A673 (cell line): ENCODE measurements at regions not wholly inside any gene's neighbourhood (a gene's known extent, or its start where the extent isn't known, plus 50 kb on each side); places are given as distances from the start of the nearest gene placed in this dataset.

Source experiments
- BruUV-seq: library from RNA; stranded (reverse); fragments of 400-500 nt; replicated peaks from 2 replicates; lab custom pipeline; 2021; lab: Mats Ljungman, UMichigan
- CTCF ChIA-PET: fragments of 300-600 bp; sonication (Branson Sonifier 250); formaldehyde crosslinking; loops from one replicate; lab custom pipeline; 2022; ENCODE audit warnings: antibody characterized with exemption; lab: Charles Lee
- POLR2A ChIA-PET: fragments of 300-600 bp; sonication (Branson Sonifier 250); formaldehyde crosslinking; loops from one replicate; lab custom pipeline; 2022; ENCODE audit warnings: antibody characterized with exemption; ENCODE audit not compliant: low non-redundant PET; lab: Charles Lee
- DNase-seq: peaks from one replicate; pipeline ENCODE4 v3.0.0-alpha.2; 2015; ENCODE audit warnings: low spot score
- H3K27ac ChIP-seq: fragments of 200-600 bp; sonication (generic); 2 replicates; pipeline ENCODE4 v1.5.1; 2016; ENCODE audit warnings: mixed run types, low read depth, mild to moderate bottlenecking, mixed read lengths, antibody characterized with exemption, low read length; ENCODE audit not compliant: poor library complexity, severe bottlenecking
- H3K27me3 ChIP-seq: fragments of 200-600 bp; sonication (generic); replicated peaks from 2 replicates; pipeline ENCODE4 v1.6.1; 2017; ENCODE audit warnings: mixed run types, low read depth, mild to moderate bottlenecking, mixed read lengths, antibody characterized with exemption, low read length; ENCODE audit not compliant: insufficient read depth, poor library complexity
- H3K36me3 ChIP-seq: fragments of 200-600 bp; sonication (generic); 2 replicates; pipeline ENCODE4 v1.6.1; 2016; ENCODE audit warnings: mixed run types, mild to moderate bottlenecking, mixed read lengths, antibody characterized with exemption, low read length; ENCODE audit not compliant: insufficient read depth, poor library complexity, severe bottlenecking
- H3K4me1 ChIP-seq: fragments of 200-600 bp; sonication (generic); 2 replicates; pipeline ENCODE4 v1.6.1; 2017; ENCODE audit warnings: mixed run types, mild to moderate bottlenecking, mixed read lengths, antibody characterized with exemption, low read length; ENCODE audit not compliant: insufficient read depth, poor library complexity, severe bottlenecking
- H3K4me3 ChIP-seq: fragments of 200-600 bp; sonication (generic); 2 replicates; pipeline ENCODE4 v1.5.1; 2016; ENCODE audit warnings: low read depth, mixed run types, mild to moderate bottlenecking, mixed read lengths, low read length; ENCODE audit not compliant: poor library complexity, severe bottlenecking
- H3K9me3 ChIP-seq: fragments of 200-600 bp; sonication (generic); 2 replicates; pipeline ENCODE4 v1.6.1; 2016; ENCODE audit warnings: mixed run types, low read depth, mild to moderate bottlenecking, mixed read lengths, antibody characterized with exemption, low read length; ENCODE audit not compliant: poor library complexity, severe bottlenecking
- CTCF ChIP-seq: fragments of 300-800, 200-600 bp; sonication (generic); conservative IDR thresholded peaks from 2 replicates; pipeline ENCODE4 v1.5.1; 2017; ENCODE audit warnings: low read depth, mild to moderate bottlenecking, antibody characterized with exemption, low read length, moderate library complexity, mixed read lengths
- EZH2 ChIP-seq: fragments of 200-600 bp; sonication (generic); IDR thresholded peaks from 2 replicates; pipeline ENCODE4 v1.6.1; 2017; ENCODE audit warnings: borderline replicate concordance, low read depth, mild to moderate bottlenecking, mixed read lengths, antibody characterized with exemption, low read length; ENCODE audit not compliant: poor library complexity, severe bottlenecking
- intact Hi-C: fragments of 100-400 bp; cut with micrococcal nuclease; formaldehyde crosslinking; loops from one replicate; pipeline ENCODE4 v1.10.0; 2022; ENCODE audit not compliant: unreplicated experiment

GRCh38 chr16:65845466-65846209, 520.9 kb upstream of the CDH5 start:
- DNase-seq, result peak; percentile 7
- no peak overlapping the region for H3K27ac ChIP-seq
- TF ChIP-seq EZH2, result no peak
- intact Hi-C loops, result no loop called here
- no peak overlapping the region for H3K4me3 ChIP-seq
- no peaks in the 10 kb centered on the region for H3K4me1 ChIP-seq
- CTCF ChIA-PET, result no interaction called here
- no peaks in the 10 kb centered on the region for H3K9me3 ChIP-seq
- H3K27me3 ChIP-seq, result no peaks in the 10 kb centered on the region
- BruUV-seq, result no TSS peak
- POLR2A ChIA-PET, result no interaction called here
- no peaks in the 10 kb centered on the region for H3K36me3 ChIP-seq

DNA sequence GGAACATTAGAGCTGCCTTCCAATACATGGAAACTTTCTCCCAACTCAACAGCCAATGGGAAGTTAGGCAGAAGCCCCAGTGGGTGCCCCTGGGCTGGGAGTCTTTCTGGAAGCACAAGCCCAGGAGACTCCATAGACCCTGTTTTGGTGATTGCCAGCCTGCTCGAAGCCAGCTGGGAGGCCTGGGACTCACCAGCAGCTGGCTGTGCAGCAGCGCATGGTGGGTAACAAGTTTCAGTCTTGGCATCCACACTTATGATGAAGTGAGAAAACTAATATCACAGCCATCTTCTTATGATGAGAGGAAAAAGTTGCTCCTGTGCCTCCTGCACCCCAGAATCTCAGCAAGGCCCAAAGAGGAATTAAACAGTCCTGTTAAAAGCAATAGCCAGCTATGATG, 522.5 kb upstream of the CDH5 start:
- intact Hi-C loops, result no loop called here
- ChIA-PET POLR2A (no interaction called here), CTCF (no interaction called here)
- Histone ChIP-seq H3K27me3 (no peaks in the 10 kb centered on the region), H3K4me1 (no peaks in the 10 kb centered on the region), H3K27ac (no peak overlapping the region), H3K36me3 (no peaks in the 10 kb centered on the region), H3K4me3 (no peak overlapping the region), H3K9me3 (no peaks in the 10 kb centered on the region)
- BruUV-seq, result no TSS peak
- TF ChIP-seq CTCF, result no peak
- TF ChIP-seq EZH2, result no peak
- DNase-seq, result no peak

- POLR2A ChIA-PET, result no interaction called here
- TF ChIP-seq EZH2, result no peak
- TF ChIP-seq CTCF, result no peak
- H3K9me3 ChIP-seq, result no peaks in the 10 kb centered on the region
Observed at GRCh38 chr16:65842067-65842466, 524.4 kb upstream of the CDH5 start.

GRCh38 chr16:65838001-65838400, 528.5 kb upstream of the CDH5 start:
- ChIA-PET POLR2A (no interaction called here), CTCF (no interaction called here)
- no peak overlapping the region for H3K27ac ChIP-seq
- TF ChIP-seq CTCF (no peak), EZH2 (no peak)
- no peaks in the 10 kb centered on the region for H3K9me3 ChIP-seq
- no peak for DNase-seq
- no peaks in the 10 kb centered on the region for H3K36me3 ChIP-seq
- H3K4me3 ChIP-seq, result no peak overlapping the region
- no peaks in the 10 kb centered on the region for H3K27me3 ChIP-seq
- intact Hi-C loops, result loop anchor here (10.0 kb wide), 1 partner anchor 327 kb away; no protein-coding TSS in a partner anchor
- H3K4me1 ChIP-seq, result peaks cover 41% of the 10 kb centered on the region
- BruUV-seq, result no TSS peak

More at GRCh38 chr16:65842067-65842466, 524.4 kb upstream of the CDH5 start:
- intact Hi-C loops, result no loop called here
- Histone ChIP-seq H3K36me3 (no peaks in the 10 kb centered on the region), H3K27ac (no peak overlapping the region), H3K4me3 (no peak overlapping the region), H3K4me1 (peaks cover 13% of the 10 kb centered on the region), H3K27me3 (no peaks in the 10 kb centered on the region)
- no peak for DNase-seq
- BruUV-seq, result no TSS peak
- CTCF ChIA-PET, result no interaction called here
